CD14-positive monocyte (primary cell): ENCODE measurements at regions not wholly inside any gene's neighbourhood (a gene's known extent, or its start where the extent isn't known, plus 50 kb on each side); places are given as distances from the start of the nearest gene placed in this dataset.

ENCODE experiments used
- DNase-seq, 3 donors: peaks; one replicate each; pipeline ENCODE4 v3.0.0-alpha.2; 2011 to 2022
- H2AFZ ChIP-seq: 2 replicates; pipeline ENCODE4 v1.6.0; 2012; ENCODE audit warnings: mild to moderate bottlenecking, low read depth, low read length, inconsistent platforms; ENCODE audit not compliant: insufficient read depth, poor library complexity, severe bottlenecking
- H3K27ac ChIP-seq, 2 donors: 1 replicate in 1 of 2; 2 replicates in 1 of 2; pipeline ENCODE4 v1.5.1; 2012 to 2013; ENCODE audit warnings: low read length in 2 of 2, control low read depth in 1 of 2, inconsistent platforms in 1 of 2, low read depth in 1 of 2, mild to moderate bottlenecking in 1 of 2
- H3K27me3 ChIP-seq, 2 donors: one replicate each; pipeline versions ENCODE4 v1.6.0 to v1.6.1; 2011 to 2013; ENCODE audit warnings: low read length in 2 of 2; ENCODE audit not compliant: control insufficient read depth in 2 of 2, insufficient read depth in 2 of 2
- H3K36me3 ChIP-seq, 2 donors: replicated peaks in 1 of 2; 1 replicate in 1 of 2; 2 replicates in 1 of 2; pipeline versions ENCODE4 v1.5.1 to v1.6.1; 2012 to 2013; ENCODE audit warnings: low read length in 2 of 2, control low read depth in 1 of 2, inconsistent platforms in 1 of 2, mild to moderate bottlenecking in 1 of 2; ENCODE audit not compliant: insufficient read depth in 2 of 2, control insufficient read depth in 1 of 2
- H3K4me1 ChIP-seq, 2 donors: 1 replicate in 1 of 2; 2 replicates in 1 of 2; pipeline versions ENCODE4 v1.5.1 to v1.6.1; 2012 to 2013; ENCODE audit warnings: low read length in 2 of 2, control low read depth in 1 of 2, inconsistent platforms in 1 of 2, mild to moderate bottlenecking in 1 of 2, moderate library complexity in 1 of 2; ENCODE audit not compliant: insufficient read depth in 2 of 2, control insufficient read depth in 1 of 2
- H3K4me2 ChIP-seq: replicated peaks from 2 replicates; pipeline ENCODE3; 2012; ENCODE audit warnings: low read length, moderate library complexity, mild to moderate bottlenecking; ENCODE audit not compliant: poor library complexity, severe bottlenecking; ENCODE audit errors: extremely low read depth
- H3K4me3 ChIP-seq, 3 experiments: fragments of 200-600 bp in 1 of 3; sonication (generic) in 1 of 3; replicated peaks in 1 of 3; 1 replicate in 2 of 3; 2 replicates in 1 of 3; pipeline ENCODE4 v1.5.1; 2011 to 2013; ENCODE audit warnings: low read length in 3 of 3, mild to moderate bottlenecking in 3 of 3, control low read depth in 2 of 3, low read depth in 2 of 3, inconsistent platforms in 1 of 3, moderate library complexity in 1 of 3
- H3K79me2 ChIP-seq: 2 replicates; pipeline ENCODE4 v1.6.0; 2012; ENCODE audit warnings: mild to moderate bottlenecking, control low read depth, inconsistent platforms, low read length, moderate library complexity; ENCODE audit not compliant: insufficient read depth
- H3K9ac ChIP-seq: 2 replicates; pipeline ENCODE4 v1.6.0; 2017; ENCODE audit warnings: low read length, mild to moderate bottlenecking; ENCODE audit not compliant: insufficient read depth, poor library complexity, severe bottlenecking
- H3K9me3 ChIP-seq, 2 donors: replicated peaks in 1 of 2; 1 replicate in 1 of 2; 2 replicates in 1 of 2; pipeline versions ENCODE4 v1.5.1 to v1.6.1; 2012 to 2013; ENCODE audit warnings: low read length in 2 of 2, control low read depth in 1 of 2; ENCODE audit not compliant: control insufficient read depth in 1 of 2, insufficient read depth in 1 of 2
- H4K20me1 ChIP-seq: 2 replicates; pipeline ENCODE4 v1.6.0; 2012; ENCODE audit warnings: mild to moderate bottlenecking, low read length, control low read depth, moderate library complexity; ENCODE audit not compliant: insufficient read depth
- H3K27ac Mint-ChIP-seq, 7 donors: one replicate each; pipeline ENCODE4 v1.8.0; 2020; ENCODE audit warnings: mild to moderate bottlenecking in 7 of 7, mixed read lengths in 7 of 7, moderate library complexity in 6 of 7, inconsistent platforms in 2 of 7
- H3K27me3 Mint-ChIP-seq, 3 donors: one replicate each; pipeline ENCODE4 v1.8.0; 2021 to 2022; ENCODE audit warnings: low read depth in 3 of 3, mild to moderate bottlenecking in 3 of 3, mixed read lengths in 3 of 3, moderate library complexity in 3 of 3, inconsistent platforms in 1 of 3
- H3K36me3 Mint-ChIP-seq, 2 donors: one replicate each; pipeline ENCODE4 v1.8.0; 2020; ENCODE audit warnings: mixed read lengths in 2 of 2, inconsistent platforms in 1 of 2, mild to moderate bottlenecking in 1 of 2
- H3K4me1 Mint-ChIP-seq: one replicate; pipeline ENCODE4 v1.8.0; 2020; ENCODE audit warnings: mild to moderate bottlenecking, mixed read lengths
- H3K4me3 Mint-ChIP-seq, 2 donors: one replicate each; pipeline ENCODE4 v1.8.0; 2020; ENCODE audit warnings: mild to moderate bottlenecking in 2 of 2, mixed read lengths in 2 of 2, moderate library complexity in 1 of 2
- H3K9me3 Mint-ChIP-seq, 7 donors: one replicate each; pipeline ENCODE4 v1.8.0; 2020 to 2022; ENCODE audit warnings: mixed read lengths in 7 of 7, mild to moderate bottlenecking in 6 of 7, moderate library complexity in 6 of 7, inconsistent platforms in 2 of 7
- CTCF ChIP-seq: fragments of 200-600 bp; IDR thresholded peaks from one replicate; pipeline ENCODE4 v1.8.0; 2022; ENCODE audit warnings: antibody characterized with exemption, mild to moderate bottlenecking
- WGBS: methylation state at CpG from one replicate; pipeline ENCODE4 v1.1.5; 2013; ENCODE audit warnings: missing lambda C conversion rate; ENCODE audit not compliant: insufficient coverage; 5-methylcytosine and 5-hydroxymethylcytosine counted together
- intact Hi-C, 2 donors: fragments of 100-400 bp; cut with micrococcal nuclease; formaldehyde crosslinking; loops; one replicate each; pipeline versions ENCODE4 v1.15.0 to v1.15.1; 2023

- peaks cover 0 to 7% of the 10 kb centered on the region in 2 donors for H3K9me3 ChIP-seq
- intact Hi-C loops: no loop called here
- H3K36me3 ChIP-seq: no peaks in the 10 kb centered on the region
- no peaks in the 10 kb centered on the region for H3K4me1 ChIP-seq
- Mint-ChIP-seq H3K27ac (no peak overlapping the region), H3K9me3 (peaks cover 0 to 4% (median 0%) of the 10 kb centered on the region in 7 donors), H3K4me3 (no peak overlapping the region), H3K27me3 (no peaks in the 10 kb centered on the region), H3K4me1 (no peaks in the 10 kb centered on the region), H3K36me3 (no peaks in the 10 kb centered on the region)
- no peak for TF ChIP-seq CTCF
- no CpG with 5 or more reads among the region's 2 CpGs for WGBS
- H4K20me1 ChIP-seq: no peaks in the 10 kb centered on the region
- H3K79me2 ChIP-seq: no peaks in the 10 kb centered on the region
- no peak overlapping the region for H3K4me3 ChIP-seq
- H2AFZ ChIP-seq: no peak overlapping the region
- H3K9ac ChIP-seq: no peak overlapping the region
- no peak overlapping the region for H3K4me2 ChIP-seq
- H3K27ac ChIP-seq: no peak overlapping the region
- no peaks in the 10 kb centered on the region for H3K27me3 ChIP-seq
- DNase-seq: no peak
These were observed 208.4 kb downstream of the MANEA start for GRCh38 chr6:95785785-95786184.

- Histone ChIP-seq H3K36me3 (no peaks in the 10 kb centered on the region), H3K9me3 (peaks cover 0 to 1% of the 10 kb centered on the region in 2 donors), H3K4me1 (no peaks in the 10 kb centered on the region), H2AFZ (no peak overlapping the region), H4K20me1 (no peaks in the 10 kb centered on the region), H3K9ac (no peak overlapping the region), H3K27me3 (no peaks in the 10 kb centered on the region), H3K4me3 (no peak overlapping the region), H3K27ac (no peak overlapping the region), H3K79me2 (no peaks in the 10 kb centered on the region), H3K4me2 (no peak overlapping the region)
- Mint-ChIP-seq H3K27me3 (no peaks in the 10 kb centered on the region), H3K36me3 (no peaks in the 10 kb centered on the region), H3K4me1 (no peaks in the 10 kb centered on the region), H3K27ac (no peak overlapping the region), H3K9me3 (peaks cover 0 to 4% (median 0%) of the 10 kb centered on the region in 7 donors), H3K4me3 (no peak overlapping the region)
- no peak for TF ChIP-seq CTCF
- whole genome bisulfite sequencing: no CpG with 5 or more reads among the region's 3 CpGs
- DNase-seq: no peak
- intact Hi-C loops: no loop called here
These were observed 209.5 kb downstream of the MANEA start for GRCh38 chr6:95786802-95787201.
